ENCODE measurements at regions not wholly inside any gene's neighbourhood (a gene's known extent, or its start where the extent isn't known, plus 50 kb on each side); places are given as distances from the start of the nearest gene placed in this dataset.

GRCh38 chr12:127928615-127929571, 338.1 kb upstream of the TMEM132C start:
- TF ChIP-seq GATA2 (IDR thresholded peaks at IDR 0.05; ENCODE audit: low read depth, low read length) = no peak
- no peak for TF ChIP-seq GATA3 (IDR thresholded peaks at IDR 0.05; ENCODE audit: low read depth, low read length)

Measured in SH-SY5Y (cell line).